Mucosa of descending colon (tissue), 3 donors: ENCODE measurements at regions not wholly inside any gene's neighbourhood (a gene's known extent, or its start where the extent isn't known, plus 50 kb on each side); places are given as distances from the start of the nearest gene placed in this dataset.
"Not testable (repeated sequence)": the region's sequence is repeated elsewhere in the genome, so short reads cannot be mapped to it uniquely, and the experiment has no call there.

Source experiments
- ATAC-seq: fragments of 200-7000 bp; cut with Tn5 transposase; one replicate; pipeline ENCODE4 v1.9.1; 2020; ENCODE audit warnings: mild to moderate bottlenecking, moderate library complexity
- DNase-seq, 3 donors: peaks; one replicate each; pipeline ENCODE4 v3.0.0-alpha.2; 2020
- H3K36me3 ChIP-seq: fragments of 200-600 bp; one replicate; pipeline ENCODE4 v1.8.0; 2021; ENCODE audit warnings: low read depth, mild to moderate bottlenecking
- H3K4me1 ChIP-seq: fragments of 200-600 bp; one replicate; pipeline ENCODE4 v1.8.0; 2021; ENCODE audit warnings: low read depth, mild to moderate bottlenecking
- H3K4me3 ChIP-seq: fragments of 200-600 bp; one replicate; pipeline ENCODE4 v1.8.0; 2021; ENCODE audit warnings: mild to moderate bottlenecking
- H3K9me3 ChIP-seq: fragments of 200-600 bp; one replicate; pipeline ENCODE4 v1.8.0; 2021; ENCODE audit warnings: mild to moderate bottlenecking
- CTCF ChIP-seq: fragments of 200-600 bp; IDR thresholded peaks from one replicate; pipeline ENCODE4 v1.8.0; 2022; ENCODE audit warnings: antibody characterized with exemption, mild to moderate bottlenecking
- intact Hi-C, 2 donors: fragments of 100-400 bp; cut with DNase I in 1 of 2; cut with micrococcal nuclease in 1 of 2; formaldehyde crosslinking; loops; one replicate each; pipeline versions ENCODE4 v1.11.0 to v1.11.1; 2022; cut with DNase I, micrococcal nuclease
- donor health status: DM: no; HTN: no; CAD: no; lungs with moderate emphysema.
- donor health status: DM: no; HTN: no; CAD: no.
- donor health status: DM: no; HTN: yes; CAD: no.

GRCh38 chr2:154507186-154507585 is 191.3 kb upstream of the KCNJ3 start:
- Histone ChIP-seq H3K4me1 (no peaks in the 10 kb centered on the region), H3K4me3 (no peak overlapping the region), H3K9me3 (no peaks in the 10 kb centered on the region), H3K36me3 (no peaks in the 10 kb centered on the region)
- ATAC-seq (no peak), DNase-seq (no peak)
- intact Hi-C loops, result no loop called here
- TF ChIP-seq CTCF, result no peak

GRCh38 chr2:154518872-154519271 is 179.6 kb upstream of the KCNJ3 start:
- Histone ChIP-seq H3K4me1 (no peaks in the 10 kb centered on the region), H3K36me3 (no peaks in the 10 kb centered on the region), H3K4me3 (no peak overlapping the region), H3K9me3 (no peaks in the 10 kb centered on the region)
- ATAC-seq (no peak), DNase-seq (no peak)
- TF ChIP-seq CTCF, result no peak
- intact Hi-C loops, result no loop called here

- H3K4me3 ChIP-seq, ATAC-seq, intact Hi-C loops, H3K36me3 ChIP-seq, H3K4me1 ChIP-seq, DNase-seq, H3K9me3 ChIP-seq: not testable (repeated sequence)
These were observed 177.5 kb upstream of the KCNJ3 start for GRCh38 chr2:154520951-154521350.

- ATAC-seq, result no peak
These were observed 172.3 kb upstream of the KCNJ3 start for GRCh38 chr2:154526234-154526633.

GRCh38 chr2:154527962-154528361 is 170.5 kb upstream of the KCNJ3 start:
- Histone ChIP-seq H3K36me3 (no peaks in the 10 kb centered on the region), H3K4me1 (no peaks in the 10 kb centered on the region), H3K9me3 (no peaks in the 10 kb centered on the region), H3K4me3 (no peak overlapping the region)
- intact Hi-C loops, result no loop called here
- DNase-seq (no peak), ATAC-seq (no peak)
- TF ChIP-seq CTCF, result no peak

More at GRCh38 chr2:154526234-154526633, 172.3 kb upstream of the KCNJ3 start:
- no peak for DNase-seq
- no peaks in the 10 kb centered on the region for H3K9me3 ChIP-seq
- H3K36me3 ChIP-seq, result no peaks in the 10 kb centered on the region
- H3K4me3 ChIP-seq, result no peak overlapping the region
- TF ChIP-seq CTCF, result no peak
- intact Hi-C loops, result no loop called here
- no peaks in the 10 kb centered on the region for H3K4me1 ChIP-seq

GRCh38 chr2:154532004-154532403 is 166.5 kb upstream of the KCNJ3 start:
- no peak for TF ChIP-seq CTCF
- ATAC-seq (no peak), DNase-seq (no peak)
- Histone ChIP-seq H3K36me3 (no peaks in the 10 kb centered on the region), H3K4me1 (no peaks in the 10 kb centered on the region), H3K4me3 (no peak overlapping the region), H3K9me3 (no peaks in the 10 kb centered on the region)
- intact Hi-C loops, result no loop called here
